ENCODE measurements at regions not wholly inside any gene's neighbourhood (a gene's known extent, or its start where the extent isn't known, plus 50 kb on each side); places are given as distances from the start of the nearest gene placed in this dataset.

DNA sequence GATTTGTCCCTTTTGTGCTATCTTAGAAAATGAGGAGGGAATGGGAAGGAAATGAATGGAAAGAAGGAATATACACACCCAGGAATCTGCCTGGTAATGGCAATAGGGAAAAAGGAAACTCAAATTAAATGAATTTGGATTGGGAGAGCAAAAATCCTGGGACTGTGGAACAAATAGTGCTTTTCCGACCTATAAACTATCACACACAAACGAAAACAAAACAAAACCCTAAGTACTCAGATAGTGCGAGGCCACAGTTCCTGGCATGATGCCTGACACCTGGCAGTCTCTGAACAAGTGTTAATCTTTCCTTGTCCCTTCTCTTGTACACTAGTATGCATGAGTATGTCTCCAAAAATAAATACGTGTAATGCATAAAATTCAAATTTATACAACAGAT lies 319.8 kb upstream of the SPAG17 start:
- TF ChIP-seq SIN3A (IDR thresholded peaks at IDR 0.05; ENCODE audit: borderline replicate concordance, insufficient read depth, low read length) (no peak), POLR2AphosphoS5 (IDR thresholded peaks at IDR 0.05; ENCODE audit: low read depth, low read length) (no peak), TAF1 (IDR thresholded peaks at IDR 0.05; ENCODE audit: borderline replicate concordance, insufficient read depth, low read length) (no peak), REST (IDR thresholded peaks at IDR 0.05; ENCODE audit: insufficient read depth in 1 of 2, low read depth in 2 of 2, low read length in 2 of 2) (no peak), FOXP2 (optimal IDR thresholded peaks at IDR 0.05; ENCODE audit: borderline replicate concordance, extremely low read depth, extremely low read length, insufficient read depth) (no peak)
